ENCODE measurements at regions not wholly inside any gene's neighbourhood (a gene's known extent, or its start where the extent isn't known, plus 50 kb on each side); places are given as distances from the start of the nearest gene placed in this dataset.

- H3K9ac ChIP-seq (ENCODE audit: insufficient read depth in 1 of 2, low read depth in 2 of 2, low read length in 2 of 2): no peak overlapping the region
- ChIA-PET CTCF (ENCODE audit: low intra/inter-chr PET ratio) (no interaction called here), POLR2A (no interaction called here)
- H3K9me3 ChIP-seq (replicated peaks; ENCODE audit: control insufficient read depth, insufficient read depth, low read depth, low read length): no peaks in the 10 kb centered on the region
- H3K79me2 ChIP-seq (ENCODE audit: control insufficient read depth, insufficient read depth, low read length): no peaks in the 10 kb centered on the region
- BruUV-seq (replicated peaks): no TSS peak
- DNase-seq (ENCODE audit: extremely low read depth in 1 of 4, low spot score in 3 of 4) (no peak), FAIRE-seq (no peak), ATAC-seq (no peak)
- no peaks in the 10 kb centered on the region for H4K20me1 ChIP-seq (replicated peaks; ENCODE audit: control insufficient read depth, insufficient read depth, low read length)
- 3% methylated on average over 12 of the region's 13 CpGs for WGBS (ENCODE audit: insufficient coverage, low coverage, missing lambda C conversion rate)
- H3K4me2 ChIP-seq (ENCODE audit: insufficient read depth, low read length): no peak overlapping the region
- in situ Hi-C loops (cut with MboI): no loop called here
- H3K27me3 ChIP-seq (ENCODE audit: control insufficient read depth in 2 of 2, insufficient read depth in 2 of 2, low read length in 2 of 2): no peaks in the 10 kb centered on the region
- H3K4me1 ChIP-seq (replicated peaks in 1 of 2; ENCODE audit: control insufficient read depth in 2 of 2, insufficient read depth in 2 of 2, low read length in 2 of 2): no peaks in the 10 kb centered on the region
- no peak overlapping the region for H2AFZ ChIP-seq (ENCODE audit: low read depth, low read length)
- no peaks in the 10 kb centered on the region for H3K36me3 ChIP-seq (ENCODE audit: control insufficient read depth, insufficient read depth, low read length)
- H3K27ac ChIP-seq (ENCODE audit: extremely low read depth, low read depth, low read length): no peak overlapping the region
- intact Hi-C loops (cut with micrococcal nuclease): no loop called here
- H3K4me3 ChIP-seq: no peak overlapping the region
- H3K9me1 ChIP-seq (ENCODE audit: control insufficient read depth, insufficient read depth, low read length): no peaks in the 10 kb centered on the region
- no peak for TF ChIP-seq E2F6 (IDR thresholded peaks at IDR 0.05; ENCODE audit: borderline replicate concordance in 1 of 2, extremely low read depth in 1 of 2, insufficient read depth in 1 of 2, insufficient read length in 1 of 2, low read depth in 1 of 2, low read length in 1 of 2, poor library complexity in 1 of 2, severe bottlenecking in 1 of 2)
- TF ChIP-seq PHF20 (IDR thresholded peaks at IDR 0.05; ENCODE audit: partially characterized antibody): no peak
- no peak for TF ChIP-seq KDM5B (IDR thresholded peaks at IDR 0.05; ENCODE audit: insufficient replicate concordance, low read depth, low read length)
- no peak for TF ChIP-seq ZNF324 (CRISPR knock-in tag; IDR thresholded peaks at IDR 0.05)
- no peak for TF ChIP-seq NCOA1 (IDR thresholded peaks at IDR 0.05; ENCODE audit: low read depth)
- TF ChIP-seq CREB1 (IDR thresholded peaks at IDR 0.05): no peak
- TF ChIP-seq CREB1 (CRISPR knock-in tag; IDR thresholded peaks at IDR 0.05): no peak
- no peak for TF ChIP-seq SFPQ (IDR thresholded peaks at IDR 0.05; ENCODE audit: low read depth, low read length)
- TF ChIP-seq E2F5 (CRISPR knock-in tag; IDR thresholded peaks at IDR 0.05): no peak
- TF ChIP-seq SREBF1 (IDR thresholded peaks at IDR 0.05; ENCODE audit: borderline replicate concordance, low read depth, low read length): no peak
- no peak for TF ChIP-seq CREB3 (tag; conservative IDR thresholded peaks at IDR 0.05; ENCODE audit: low read depth)
- no peak for TF ChIP-seq ZBTB5 (IDR thresholded peaks at IDR 0.05)
- no peak for TF ChIP-seq ZNF239 (CRISPR knock-in tag; IDR thresholded peaks at IDR 0.05)
- TF ChIP-seq NFATC3 (IDR thresholded peaks at IDR 0.05): no peak
These were observed 365.5 kb upstream of the ESRRG start for GRCh38 chr1:217088521-217089284.
